CD4-positive, alpha-beta T cell treated with Interleukin-12 subunit alpha and Interleukin-12 subunit beta, for 1 hour (primary cell): ENCODE measurements at regions not wholly inside any gene's neighbourhood (a gene's known extent, or its start where the extent isn't known, plus 50 kb on each side); places are given as distances from the start of the nearest gene placed in this dataset.
A peak's percentile ranks its signal among the peaks of the same experiment; 100 is the strongest.
"Not testable (repeated sequence)": the region's sequence is repeated elsewhere in the genome, so short reads cannot be mapped to it uniquely, and the experiment has no call there.

ENCODE experiments used
- DNase-seq: peaks from one replicate; pipeline ENCODE4 v3.0.0-alpha.2; 2020

GRCh38 chr15:44849701-44850403, 106.6 kb upstream of the TERB2 start:
- not testable (repeated sequence) for DNase-seq

DNA sequence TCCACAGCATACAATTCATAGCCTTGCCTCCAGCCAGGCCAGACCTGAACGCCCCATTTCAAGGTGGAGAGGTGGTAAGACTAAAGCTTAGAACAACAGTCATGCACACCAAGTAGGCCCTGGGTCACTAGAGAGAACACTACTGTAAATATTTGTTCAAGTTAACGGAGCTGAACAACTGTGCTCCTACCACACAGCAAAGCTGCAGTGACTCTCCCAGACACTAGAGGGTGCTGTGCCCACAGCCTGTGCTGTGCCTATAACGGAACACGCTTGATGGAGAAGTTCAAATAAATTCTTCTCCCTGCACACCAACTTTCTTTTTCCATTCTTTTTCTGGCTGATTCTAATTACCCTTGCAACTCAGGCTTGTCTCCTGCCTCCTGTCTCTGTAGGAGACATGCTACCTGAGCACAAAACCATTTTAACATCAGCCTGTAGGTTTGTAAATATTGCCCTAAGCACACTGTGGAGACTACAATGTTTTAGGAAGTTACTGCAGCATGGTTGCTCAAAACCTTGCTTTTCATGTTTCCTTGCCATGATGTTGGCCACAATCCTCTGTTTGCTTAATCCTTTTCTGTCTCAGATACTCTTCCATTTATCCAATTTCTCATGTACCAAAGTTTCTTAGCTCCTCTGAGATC, 103.1 kb upstream of the TERB2 start:
- DNase-seq, result peak; percentile 67

- not testable (repeated sequence) for DNase-seq
Measured at GRCh38 chr15:44854696-44855095, 101.8 kb upstream of the TERB2 start.

DNA sequence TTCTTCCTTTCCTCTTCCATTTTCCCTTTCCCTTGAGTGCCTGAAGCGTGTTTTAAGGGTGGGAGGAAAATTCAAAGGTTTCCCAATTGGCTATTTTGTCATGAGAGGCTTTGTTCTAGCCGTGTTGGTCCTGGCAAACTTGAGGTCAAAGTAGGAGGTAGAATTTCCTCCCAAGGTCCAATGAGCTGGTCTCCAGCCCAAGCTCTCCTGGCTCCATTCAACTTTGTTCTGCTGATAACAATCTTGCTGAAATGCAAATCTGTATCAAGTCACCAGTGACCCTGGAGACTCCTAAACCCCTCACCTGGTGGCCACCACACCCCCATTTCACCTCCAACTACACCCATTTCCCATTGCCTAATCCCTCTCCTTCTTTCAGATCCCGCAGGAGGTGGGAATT, 100.2 kb upstream of the TERB2 start:
- not testable (repeated sequence) for DNase-seq

- DNase-seq, result not testable (repeated sequence)
Measured at GRCh38 chr15:44857164-44857710, 99.2 kb upstream of the TERB2 start.

- DNase-seq, result not testable (repeated sequence)
Measured at GRCh38 chr15:44859088-44859487, 97.4 kb upstream of the TERB2 start.

- not testable (repeated sequence) for DNase-seq
Measured at GRCh38 chr15:44860168-44860567, 96.3 kb upstream of the TERB2 start.

DNA sequence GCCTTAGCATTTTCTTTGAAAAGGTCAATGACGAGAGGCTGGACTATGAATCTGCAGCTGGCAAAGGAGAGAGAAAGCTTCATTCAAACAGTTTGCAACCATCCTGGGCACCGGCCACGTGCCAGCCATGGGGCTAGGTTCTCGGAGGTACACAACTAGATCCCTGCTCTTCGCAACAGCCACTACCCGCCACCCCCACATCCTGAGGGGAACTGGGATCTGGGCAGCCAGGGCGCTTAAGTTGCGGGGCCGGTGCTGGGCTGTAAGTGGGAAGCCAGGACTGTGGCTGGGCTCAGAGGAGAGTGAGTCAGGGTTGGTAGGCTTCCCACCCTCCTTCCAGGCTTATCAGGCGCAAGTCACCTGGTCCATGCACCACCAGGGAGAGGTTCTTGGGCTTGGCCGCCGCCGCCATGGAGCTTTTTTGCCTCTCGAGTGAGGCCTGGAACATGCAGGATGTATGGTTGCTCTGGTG, 95.0 kb upstream of the TERB2 start:
- no peak for DNase-seq

DNA sequence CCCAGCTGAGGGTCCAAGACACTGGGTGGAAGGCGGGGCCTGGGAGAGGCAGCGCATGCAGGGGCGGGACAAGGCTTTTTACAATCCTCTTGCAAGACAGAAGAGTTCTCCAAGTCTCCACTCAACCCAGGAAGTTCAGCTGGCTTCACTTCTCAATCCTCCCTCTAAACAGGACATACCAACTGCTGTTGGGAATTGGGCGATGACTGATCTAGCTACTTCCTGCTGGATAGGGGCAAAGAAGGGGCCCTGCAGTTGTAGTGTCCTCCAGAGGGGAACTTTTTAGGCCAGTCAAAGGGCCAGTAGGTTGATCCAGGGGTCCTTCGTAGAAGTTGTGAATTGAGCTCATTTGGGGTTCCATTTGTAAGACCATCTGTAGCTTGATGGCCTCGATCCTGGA, 94.6 kb upstream of the TERB2 start:
- no peak for DNase-seq

- not testable (repeated sequence) for DNase-seq
Measured at GRCh38 chr15:44862866-44863265, 93.6 kb upstream of the TERB2 start.

DNA sequence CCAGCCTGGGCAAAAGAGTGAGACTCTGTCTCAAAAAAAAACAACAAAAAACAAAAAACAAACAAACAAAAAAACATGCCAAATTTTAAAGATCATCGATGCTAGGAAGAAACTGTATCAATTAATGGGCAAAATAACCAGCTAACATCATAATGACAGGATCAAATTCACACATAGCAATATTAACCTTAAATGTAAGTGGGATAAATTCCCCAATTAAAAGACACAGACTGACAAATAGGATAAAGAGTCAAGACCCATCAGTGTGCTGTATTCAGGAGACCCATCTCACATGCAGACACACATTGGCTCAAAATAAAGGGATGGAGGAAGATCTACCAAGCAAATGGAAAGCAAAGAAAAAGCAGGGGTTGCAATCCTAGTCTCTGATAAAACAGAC, 88.4 kb upstream of the TERB2 start:
- DNase-seq, result not testable (repeated sequence)

DNA sequence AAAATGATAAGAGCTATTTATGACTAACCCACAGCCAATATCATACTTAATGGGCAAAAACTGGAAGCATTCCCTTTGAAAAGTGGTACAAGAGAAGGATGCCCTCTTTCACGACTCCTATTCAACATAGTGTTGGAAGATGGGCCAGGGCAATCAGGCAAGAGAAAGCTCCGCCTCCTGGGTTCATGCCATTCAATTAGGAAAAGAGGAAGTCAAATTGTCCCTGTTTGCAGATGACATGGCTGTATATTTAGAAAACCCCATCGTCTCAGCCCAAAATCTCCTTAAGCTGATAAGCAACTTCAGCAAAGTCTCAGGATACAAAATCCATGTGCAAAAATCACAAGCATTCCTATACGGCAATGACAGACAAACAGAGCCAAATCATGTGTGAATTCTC, 86.4 kb upstream of the TERB2 start:
- DNase-seq, result not testable (repeated sequence)

- DNase-seq, result no peak
Measured at GRCh38 chr15:44873103-44873502, 83.4 kb upstream of the TERB2 start.

DNA sequence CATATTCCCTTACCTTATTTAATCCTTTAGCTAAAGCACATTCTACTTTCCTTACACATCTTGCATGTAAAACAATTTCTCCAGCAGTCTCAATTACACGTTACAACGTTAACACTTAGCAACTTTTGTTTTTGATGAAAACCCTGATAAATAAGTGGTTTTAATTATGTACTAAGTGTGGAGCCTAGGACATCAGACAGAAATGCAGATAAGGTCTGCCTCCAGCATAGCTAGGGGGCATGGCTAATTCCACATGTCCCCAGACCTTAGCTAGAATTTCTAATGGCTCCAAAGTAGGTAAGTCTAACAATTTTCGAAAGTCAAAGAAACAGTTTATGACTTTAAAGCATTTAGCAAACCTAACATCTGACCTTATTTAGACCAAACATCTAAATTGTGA, 77.4 kb upstream of the TERB2 start:
- no peak for DNase-seq

- DNase-seq, result no peak
Measured at GRCh38 chr15:44882499-44882968, 74.0 kb upstream of the TERB2 start.

- no peak for DNase-seq
Measured at GRCh38 chr15:44883199-44883877, 73.1 kb upstream of the TERB2 start.

DNA sequence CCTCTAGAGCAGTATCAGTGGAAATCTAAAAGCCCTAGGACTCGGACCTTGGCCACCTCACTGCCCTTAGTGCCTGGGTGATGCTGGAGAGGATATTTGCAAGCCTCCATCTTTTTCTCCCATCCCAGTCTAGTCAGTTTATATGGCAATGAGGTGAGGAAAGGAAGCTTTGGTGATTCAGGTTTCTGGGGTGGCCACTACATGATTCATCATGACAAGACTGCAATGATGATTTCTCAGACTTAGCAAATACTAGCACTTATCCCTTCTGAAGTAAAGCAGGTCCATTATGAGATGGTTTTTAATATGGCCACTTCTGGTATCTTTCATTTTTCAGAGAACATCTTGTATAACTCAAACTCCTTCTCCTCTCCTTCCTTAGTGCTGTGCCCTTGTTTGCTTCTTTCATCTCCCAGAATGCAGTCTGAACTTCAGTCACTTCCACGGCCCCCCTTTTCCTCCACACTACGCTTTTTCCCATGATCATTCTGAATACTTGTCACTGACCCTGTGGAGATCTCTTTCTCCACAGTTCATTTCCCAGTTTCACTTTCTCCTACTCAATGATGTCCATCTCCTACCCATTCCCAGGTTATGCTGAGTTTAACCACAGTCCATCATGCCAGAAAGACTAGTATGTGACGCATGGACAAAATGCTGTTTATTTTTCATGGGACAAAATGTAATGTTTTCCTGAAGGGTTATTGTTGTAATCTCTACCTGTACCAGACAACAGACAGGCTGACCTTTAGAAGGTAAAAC, 57.4 kb upstream of the TERB2 start:
- not testable (repeated sequence) for DNase-seq

DNA sequence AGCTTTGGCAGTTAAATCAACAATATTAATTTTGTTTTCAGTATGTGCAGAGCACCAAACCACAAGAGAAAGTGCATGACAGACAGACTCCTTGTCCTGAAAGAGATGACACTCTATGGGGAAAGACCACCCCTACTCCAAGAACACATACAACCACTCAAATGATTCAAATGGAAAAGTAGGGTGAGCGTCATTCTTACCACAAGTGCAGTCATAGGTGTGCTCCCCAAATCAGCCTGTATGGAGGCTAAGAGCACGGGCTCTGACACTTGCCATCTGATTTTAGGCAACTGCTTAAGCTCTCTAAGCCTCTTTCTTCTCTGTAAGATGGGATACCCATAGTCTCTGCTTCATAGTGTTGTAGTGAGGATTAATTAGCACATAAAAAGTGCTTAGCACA, 56.7 kb upstream of the TERB2 start:
- DNase-seq, result not testable (repeated sequence)

- DNase-seq, result not testable (repeated sequence)
Measured at GRCh38 chr15:44900796-44901195, 55.7 kb upstream of the TERB2 start.

GRCh38 chr15:44903281-44903680, 53.2 kb upstream of the TERB2 start:
- DNase-seq, result not testable (repeated sequence)

GRCh38 chr15:44904651-44905340, 51.7 kb upstream of the TERB2 start:
- DNase-seq, result not testable (repeated sequence)
